Activated naive CD4-positive, alpha-beta T cell treated with anti-CD3 and anti-CD28 coated beads, Interleukin-2, amount 50 U/mL, for 24 hours (primary cell): ENCODE measurements at regions not wholly inside any gene's neighbourhood (a gene's known extent, or its start where the extent isn't known, plus 50 kb on each side); places are given as distances from the start of the nearest gene placed in this dataset.
"Not testable (repeated sequence)": the region's sequence is repeated elsewhere in the genome, so short reads cannot be mapped to it uniquely, and the experiment has no call there.

Source experiments
- H3K27ac Mint-ChIP-seq: one replicate; pipeline ENCODE4 v1.8.0; 2021; ENCODE audit warnings: mild to moderate bottlenecking, mixed read lengths
- H3K27me3 Mint-ChIP-seq: one replicate; pipeline ENCODE4 v1.8.0; 2021; ENCODE audit warnings: mixed read lengths
- H3K36me3 Mint-ChIP-seq: one replicate; pipeline ENCODE4 v1.8.0; 2021; ENCODE audit warnings: mixed read lengths
- H3K4me1 Mint-ChIP-seq: one replicate; pipeline ENCODE4 v1.8.0; 2021; ENCODE audit warnings: mixed read lengths
- H3K4me3 Mint-ChIP-seq: one replicate; pipeline ENCODE4 v1.8.0; 2021; ENCODE audit warnings: mild to moderate bottlenecking, mixed read lengths
- H3K9me3 Mint-ChIP-seq: one replicate; pipeline ENCODE4 v1.8.0; 2021; ENCODE audit warnings: mixed read lengths

DNA sequence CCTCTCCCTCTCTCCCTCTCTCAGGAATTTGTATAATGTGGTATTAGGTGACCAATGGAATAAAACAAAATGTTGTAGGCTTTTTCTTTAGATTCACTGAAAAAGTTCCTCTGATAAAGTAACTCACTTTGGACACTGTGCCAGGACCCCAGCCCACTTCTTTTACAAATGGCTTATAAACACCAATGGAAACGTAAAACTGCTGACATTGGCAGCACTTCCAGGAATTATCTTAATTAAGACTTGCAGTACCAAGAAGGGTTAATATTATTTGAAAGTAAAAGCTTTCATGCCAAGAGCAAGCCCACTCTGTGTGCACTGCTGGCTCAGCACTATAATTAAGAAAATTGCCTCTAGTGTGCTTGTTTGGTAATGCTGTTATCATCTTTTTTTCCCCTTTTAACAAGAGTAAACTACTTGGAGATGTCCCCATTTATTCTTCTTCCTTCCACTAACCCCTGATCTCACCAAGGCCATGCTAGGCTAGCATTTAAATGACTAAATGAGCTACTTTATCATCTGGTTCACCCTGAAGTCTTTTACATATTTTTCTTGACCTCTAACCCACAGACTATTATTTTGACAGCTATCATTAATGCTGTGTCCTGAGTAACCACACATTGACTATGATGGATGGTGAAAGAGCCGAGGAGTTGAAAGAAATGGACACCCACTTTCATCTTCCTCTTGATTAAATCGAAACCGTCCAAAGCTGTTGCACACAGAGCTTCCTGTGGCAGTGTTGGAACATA lies 232.2 kb upstream of the ETAA1 start:
- Mint-ChIP-seq H3K36me3 (no peaks in the 10 kb centered on the region), H3K9me3 (no peaks in the 10 kb centered on the region), H3K27ac (no peak overlapping the region), H3K27me3 (no peaks in the 10 kb centered on the region), H3K4me1 (no peaks in the 10 kb centered on the region), H3K4me3 (no peak overlapping the region)

DNA sequence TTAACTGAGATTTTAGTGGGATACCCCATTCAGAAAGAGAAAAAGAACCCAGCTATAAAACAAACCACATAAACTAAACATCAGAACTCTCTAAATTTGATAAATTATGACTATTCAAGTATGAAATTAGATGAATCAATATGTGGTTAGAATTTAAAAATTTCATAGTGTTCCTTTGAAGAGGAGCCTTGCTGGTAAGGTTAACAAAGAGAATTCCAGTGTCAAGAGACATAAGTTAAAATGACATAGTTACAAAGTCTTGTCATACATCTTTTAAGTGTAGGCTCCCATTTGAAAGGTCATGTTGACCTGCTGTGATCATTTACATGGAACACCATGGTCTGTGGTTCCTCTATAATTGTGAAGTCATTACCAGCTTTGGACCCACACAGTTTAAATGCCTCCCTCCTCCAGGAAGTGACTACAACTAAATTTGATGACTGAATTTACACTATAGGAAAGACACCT lies 231.6 kb upstream of the ETAA1 start:
- H3K4me1 Mint-ChIP-seq = no peaks in the 10 kb centered on the region
- H3K36me3 Mint-ChIP-seq = no peaks in the 10 kb centered on the region
- H3K27me3 Mint-ChIP-seq = no peaks in the 10 kb centered on the region
- no peaks in the 10 kb centered on the region for H3K9me3 Mint-ChIP-seq
- no peak overlapping the region for H3K4me3 Mint-ChIP-seq
- no peak overlapping the region for H3K27ac Mint-ChIP-seq

GRCh38 chr2:67166511-67166910 lies 230.6 kb upstream of the ETAA1 start:
- H3K36me3 Mint-ChIP-seq, H3K27ac Mint-ChIP-seq, H3K27me3 Mint-ChIP-seq, H3K4me1 Mint-ChIP-seq, H3K9me3 Mint-ChIP-seq, H3K4me3 Mint-ChIP-seq: not testable (repeated sequence)

DNA sequence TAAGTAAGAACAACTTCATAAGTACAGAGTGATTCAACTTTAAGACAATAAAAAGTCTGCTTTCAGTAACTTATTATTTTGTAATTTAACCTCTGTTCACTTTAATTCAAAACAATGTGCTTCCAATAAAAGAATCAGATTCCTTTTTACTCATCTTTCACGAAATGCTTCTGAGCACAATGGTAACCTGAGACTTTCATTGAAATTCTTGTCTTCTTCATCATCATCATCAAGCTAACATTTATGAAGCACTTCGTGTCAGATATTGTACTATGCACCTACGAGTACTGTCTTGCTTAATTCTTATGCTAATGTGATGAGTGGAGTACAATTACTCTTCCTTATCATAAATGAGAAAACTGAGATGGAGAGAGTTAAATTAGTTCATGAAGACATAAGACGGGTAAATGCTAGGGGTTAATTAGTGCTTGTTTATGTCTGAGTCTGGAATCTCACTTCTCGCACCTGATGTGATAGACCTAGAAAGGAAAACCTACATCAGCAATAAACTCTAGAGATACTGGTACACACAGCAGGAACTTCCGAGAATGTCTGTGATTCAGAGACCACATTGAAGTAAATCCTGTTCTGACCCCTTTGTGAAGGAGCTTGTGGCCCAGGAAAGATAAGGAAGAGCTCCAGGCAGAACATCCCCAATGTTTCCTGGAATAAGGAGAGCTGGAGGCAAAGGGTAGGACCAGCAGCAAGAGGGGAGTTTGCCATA lies 227.6 kb upstream of the ETAA1 start:
- Mint-ChIP-seq H3K4me3 (no peak overlapping the region), H3K9me3 (no peaks in the 10 kb centered on the region), H3K27me3 (no peaks in the 10 kb centered on the region), H3K4me1 (no peaks in the 10 kb centered on the region), H3K27ac (no peak overlapping the region), H3K36me3 (no peaks in the 10 kb centered on the region)

DNA sequence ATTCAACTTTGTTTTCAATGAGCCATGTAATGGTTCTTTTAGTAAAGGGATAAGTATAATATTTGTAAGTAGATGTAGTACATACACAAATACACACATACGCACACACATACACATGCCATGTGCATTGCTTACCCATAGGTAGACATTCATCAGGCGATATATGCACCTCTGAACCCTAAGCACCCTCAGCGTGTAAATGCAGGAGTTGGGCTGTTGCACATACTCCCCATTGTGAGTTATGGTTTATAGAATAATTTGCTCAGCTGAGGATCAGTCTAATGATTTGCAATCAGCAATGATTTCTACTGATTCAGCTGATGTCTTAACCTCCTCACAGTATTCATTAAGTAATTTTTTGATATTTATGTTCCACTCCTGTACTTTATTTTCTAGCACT lies 217.6 kb upstream of the ETAA1 start:
- Mint-ChIP-seq H3K36me3 (no peaks in the 10 kb centered on the region), H3K4me1 (no peaks in the 10 kb centered on the region), H3K27me3 (no peaks in the 10 kb centered on the region), H3K27ac (no peak overlapping the region), H3K4me3 (no peak overlapping the region), H3K9me3 (peaks cover 5% of the 10 kb centered on the region)

- Mint-ChIP-seq H3K4me3 (no peak overlapping the region), H3K36me3 (no peaks in the 10 kb centered on the region), H3K27me3 (no peaks in the 10 kb centered on the region), H3K27ac (no peak overlapping the region), H3K9me3 (peaks cover 5% of the 10 kb centered on the region), H3K4me1 (no peaks in the 10 kb centered on the region)
Observed at GRCh38 chr2:67180841-67181240, 216.3 kb upstream of the ETAA1 start.

- no peak overlapping the region for H3K4me3 Mint-ChIP-seq
- no peaks in the 10 kb centered on the region for H3K27me3 Mint-ChIP-seq
- no peaks in the 10 kb centered on the region for H3K36me3 Mint-ChIP-seq
- no peak overlapping the region for H3K27ac Mint-ChIP-seq
- no peaks in the 10 kb centered on the region for H3K9me3 Mint-ChIP-seq
- H3K4me1 Mint-ChIP-seq = no peaks in the 10 kb centered on the region
Observed at GRCh38 chr2:67182884-67183283, 214.2 kb upstream of the ETAA1 start.

DNA sequence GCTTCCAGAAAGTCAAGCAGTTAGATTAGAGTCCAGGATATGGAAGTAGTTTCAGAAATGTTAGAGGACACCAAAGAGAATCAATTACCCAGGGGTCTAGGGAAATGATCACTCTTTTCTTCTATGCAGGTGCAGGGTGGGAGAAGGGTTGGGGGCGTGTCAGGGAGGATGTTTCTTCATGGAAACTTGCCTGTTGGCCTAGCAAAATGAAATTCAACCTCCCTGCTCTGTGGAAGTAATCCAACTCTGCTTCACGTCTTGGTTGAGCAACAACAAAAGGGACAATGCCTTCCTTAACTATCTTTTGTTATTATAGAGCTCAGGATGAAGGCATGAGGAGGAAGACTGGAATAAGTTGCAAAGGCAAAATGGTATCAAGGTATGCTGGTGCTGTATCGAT lies 210.8 kb upstream of the ETAA1 start:
- H3K4me3 Mint-ChIP-seq = no peak overlapping the region
- H3K9me3 Mint-ChIP-seq = no peaks in the 10 kb centered on the region
- H3K36me3 Mint-ChIP-seq = no peaks in the 10 kb centered on the region
- no peaks in the 10 kb centered on the region for H3K27me3 Mint-ChIP-seq
- no peak overlapping the region for H3K27ac Mint-ChIP-seq
- no peaks in the 10 kb centered on the region for H3K4me1 Mint-ChIP-seq

DNA sequence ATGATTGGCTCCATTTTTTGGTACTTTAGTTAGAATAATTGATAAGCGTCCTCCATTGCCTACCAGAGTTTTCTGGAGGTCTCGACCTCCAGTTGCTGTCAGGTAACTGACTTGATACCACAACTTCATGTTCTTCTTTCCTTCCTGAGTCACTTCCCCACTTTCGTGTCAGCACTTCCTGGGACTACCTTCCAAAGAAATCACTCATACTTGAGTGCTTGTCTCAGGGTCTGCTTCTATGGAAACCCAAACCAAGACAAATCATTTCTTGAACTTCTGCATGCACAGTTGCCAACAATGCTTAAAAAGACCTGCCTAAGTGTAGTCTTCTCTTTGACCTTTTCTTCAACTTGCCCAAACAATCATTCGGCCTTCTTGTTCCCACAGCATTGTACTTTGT lies 210.3 kb upstream of the ETAA1 start:
- Mint-ChIP-seq H3K27me3 (no peaks in the 10 kb centered on the region), H3K4me3 (no peak overlapping the region), H3K27ac (no peak overlapping the region), H3K36me3 (no peaks in the 10 kb centered on the region), H3K9me3 (no peaks in the 10 kb centered on the region), H3K4me1 (no peaks in the 10 kb centered on the region)

GRCh38 chr2:67195327-67195726 lies 201.8 kb upstream of the ETAA1 start:
- H3K4me1 Mint-ChIP-seq, H3K27ac Mint-ChIP-seq, H3K27me3 Mint-ChIP-seq, H3K9me3 Mint-ChIP-seq, H3K36me3 Mint-ChIP-seq, H3K4me3 Mint-ChIP-seq: not testable (repeated sequence)

DNA sequence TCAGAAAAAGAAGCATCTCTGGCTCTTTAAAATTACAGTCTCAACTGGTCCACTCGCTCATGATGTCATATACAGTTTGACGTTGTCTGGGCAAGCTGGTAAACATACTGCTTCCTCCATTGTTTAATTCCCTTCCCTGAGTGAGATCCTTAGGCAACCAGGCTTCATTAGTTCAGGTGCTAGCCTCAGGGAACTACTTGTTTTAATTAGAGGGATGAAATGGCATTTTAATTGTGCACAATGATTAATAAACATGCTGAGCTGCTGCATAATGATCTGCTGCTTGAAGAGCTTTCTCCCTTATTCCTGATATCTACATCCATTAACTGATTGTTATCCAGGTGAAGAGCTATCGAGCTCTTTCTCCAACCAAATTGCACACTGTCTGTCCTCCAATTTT lies 195.6 kb upstream of the ETAA1 start:
- Mint-ChIP-seq H3K36me3 (no peaks in the 10 kb centered on the region), H3K4me1 (no peaks in the 10 kb centered on the region), H3K27ac (no peak overlapping the region), H3K27me3 (peaks cover 2% of the 10 kb centered on the region), H3K4me3 (no peak overlapping the region), H3K9me3 (peaks cover 8% of the 10 kb centered on the region)

DNA sequence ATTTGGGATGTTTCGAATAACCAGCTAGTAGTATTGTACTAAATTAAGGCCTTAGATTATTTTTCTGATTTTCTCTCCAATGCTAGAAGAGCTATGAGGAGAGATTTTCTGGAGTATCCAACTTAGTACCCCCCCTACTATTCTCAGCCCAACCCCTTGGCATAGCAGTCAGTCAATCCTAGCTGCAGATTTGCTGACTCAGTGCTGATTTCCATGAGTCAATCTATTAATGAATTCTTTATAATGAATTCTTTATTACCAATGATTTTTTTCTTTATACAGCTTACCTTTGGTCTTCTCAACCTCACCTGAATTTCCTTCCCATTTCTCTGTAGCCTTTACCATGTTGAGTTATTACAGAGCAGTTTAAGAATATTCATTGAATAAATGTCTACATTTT lies 192.8 kb upstream of the ETAA1 start:
- H3K36me3 Mint-ChIP-seq = no peaks in the 10 kb centered on the region
- peaks cover 2% of the 10 kb centered on the region for H3K27me3 Mint-ChIP-seq
- H3K4me1 Mint-ChIP-seq = no peaks in the 10 kb centered on the region
- H3K27ac Mint-ChIP-seq = no peak overlapping the region
- H3K4me3 Mint-ChIP-seq = no peak overlapping the region
- no peaks in the 10 kb centered on the region for H3K9me3 Mint-ChIP-seq

DNA sequence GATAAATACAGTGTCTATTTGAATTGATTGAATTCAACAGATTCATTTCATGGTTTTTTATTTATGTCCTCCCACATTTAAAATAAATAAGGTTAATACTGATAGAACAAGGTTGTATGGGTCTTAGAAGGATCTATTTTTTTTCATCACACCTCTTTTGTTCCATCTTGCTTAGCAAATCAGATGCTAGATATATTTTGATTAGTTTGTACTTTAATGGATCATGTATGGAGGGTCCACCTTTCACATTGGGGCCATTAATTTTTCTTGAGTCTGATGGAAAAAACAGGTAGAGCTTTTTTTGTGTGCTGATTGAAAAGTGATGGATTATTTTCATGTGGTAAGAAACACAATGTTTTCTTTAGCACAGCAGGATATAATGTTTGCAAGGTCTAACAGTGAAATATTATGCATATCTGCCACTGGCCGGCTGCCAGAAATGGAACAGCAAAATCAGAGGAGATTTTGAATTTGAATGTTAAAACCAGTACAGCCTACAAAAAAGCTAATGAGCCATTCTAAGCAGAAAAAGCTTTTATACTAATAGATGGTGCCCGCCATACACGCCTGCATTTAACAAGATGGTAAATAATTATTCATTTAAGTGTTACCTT lies 188.1 kb upstream of the ETAA1 start:
- no peaks in the 10 kb centered on the region for H3K27me3 Mint-ChIP-seq
- no peaks in the 10 kb centered on the region for H3K4me1 Mint-ChIP-seq

GRCh38 chr2:67210430-67210829 lies 186.7 kb upstream of the ETAA1 start:
- H3K27ac Mint-ChIP-seq = no peak overlapping the region
- peaks cover 2% of the 10 kb centered on the region for H3K27me3 Mint-ChIP-seq
- H3K4me3 Mint-ChIP-seq = no peak overlapping the region
- no peaks in the 10 kb centered on the region for H3K9me3 Mint-ChIP-seq
- no peaks in the 10 kb centered on the region for H3K4me1 Mint-ChIP-seq
- H3K36me3 Mint-ChIP-seq = no peaks in the 10 kb centered on the region

More for the DNA sequence above, 188.1 kb upstream of the ETAA1 start:
- H3K27ac Mint-ChIP-seq = no peak overlapping the region
- no peaks in the 10 kb centered on the region for H3K9me3 Mint-ChIP-seq
- H3K36me3 Mint-ChIP-seq = no peaks in the 10 kb centered on the region
- H3K4me3 Mint-ChIP-seq = no peak overlapping the region

- Mint-ChIP-seq H3K36me3 (no peaks in the 10 kb centered on the region), H3K9me3 (no peaks in the 10 kb centered on the region), H3K27me3 (peaks cover 4% of the 10 kb centered on the region), H3K4me3 (no peak overlapping the region), H3K4me1 (no peaks in the 10 kb centered on the region), H3K27ac (no peak overlapping the region)
Observed at GRCh38 chr2:67212203-67212602, 184.9 kb upstream of the ETAA1 start.

- peaks cover 4% of the 10 kb centered on the region for H3K9me3 Mint-ChIP-seq
- no peaks in the 10 kb centered on the region for H3K4me1 Mint-ChIP-seq
- H3K36me3 Mint-ChIP-seq = no peaks in the 10 kb centered on the region
- H3K4me3 Mint-ChIP-seq = no peak overlapping the region
- peaks cover 4% of the 10 kb centered on the region for H3K27me3 Mint-ChIP-seq
- H3K27ac Mint-ChIP-seq = no peak overlapping the region
Observed at GRCh38 chr2:67213270-67213670, 183.9 kb upstream of the ETAA1 start.
